ENCODE measurements at regions not wholly inside any gene's neighbourhood (a gene's known extent, or its start where the extent isn't known, plus 50 kb on each side); places are given as distances from the start of the nearest gene placed in this dataset.

GRCh38 chr4:35102066-35102465, 1142.2 kb downstream of the ARAP2 start:
- DNase-seq: no peak

GRCh38 chr4:35105486-35105885, 1138.8 kb downstream of the ARAP2 start:
- DNase-seq: no peak

GRCh38 chr4:35106091-35106734, 1138.1 kb downstream of the ARAP2 start:
- no peak for DNase-seq

GRCh38 chr4:35124106-35124505, 1120.2 kb downstream of the ARAP2 start:
- DNase-seq: no peak

- no peak for DNase-seq
These were observed 1118.2 kb downstream of the ARAP2 start for GRCh38 chr4:35125995-35126712.

GRCh38 chr4:35138449-35138848, 1105.9 kb downstream of the ARAP2 start:
- no peak for DNase-seq

GRCh38 chr4:35147761-35148160, 1096.6 kb downstream of the ARAP2 start:
- no peak for DNase-seq

- DNase-seq: no peak
These were observed 1092.3 kb downstream of the ARAP2 start for GRCh38 chr4:35151816-35152572.

GRCh38 chr4:35163168-35163567, 1081.1 kb downstream of the ARAP2 start:
- no peak for DNase-seq

GRCh38 chr4:35164063-35164462, 1080.3 kb downstream of the ARAP2 start:
- DNase-seq: no peak

GRCh38 chr4:35166466-35166865, 1077.8 kb downstream of the ARAP2 start:
- no peak for DNase-seq

- DNase-seq: no peak
These were observed 1076.9 kb downstream of the ARAP2 start for GRCh38 chr4:35167385-35167784.

GRCh38 chr4:35175487-35175886, 1068.8 kb downstream of the ARAP2 start:
- DNase-seq: no peak

- no peak for DNase-seq
These were observed 1068.4 kb downstream of the ARAP2 start for GRCh38 chr4:35175894-35176293.

- no peak for DNase-seq
These were observed 1061.9 kb downstream of the ARAP2 start for GRCh38 chr4:35182451-35182850.

GRCh38 chr4:35189988-35190613, 1054.2 kb downstream of the ARAP2 start:
- DNase-seq: no peak

- no peak for DNase-seq
These were observed 1042.9 kb downstream of the ARAP2 start for GRCh38 chr4:35201403-35201802.

- no peak for DNase-seq
These were observed 1027.7 kb downstream of the ARAP2 start for GRCh38 chr4:35216636-35217035.

GRCh38 chr4:35217331-35217730, 1027.0 kb downstream of the ARAP2 start:
- DNase-seq: no peak

GRCh38 chr4:35228313-35228712, 1016.0 kb downstream of the ARAP2 start:
- DNase-seq: no peak

- no peak for DNase-seq
These were observed 1015.3 kb downstream of the ARAP2 start for GRCh38 chr4:35229021-35229420.

- no peak for DNase-seq
These were observed 1006.4 kb downstream of the ARAP2 start for GRCh38 chr4:35237924-35238323.

GRCh38 chr4:35238793-35239192, 1005.5 kb downstream of the ARAP2 start:
- DNase-seq: no peak

- no peak for DNase-seq
These were observed 997.8 kb downstream of the ARAP2 start for GRCh38 chr4:35246493-35246892.

Measured in stimulated activated CD4-positive, alpha-beta T cell treated with anti-CD3 and anti-CD28 coated beads, Interleukin-4, amount 100 ng/mL, for 4 hours (primary cell).